Caco-2 (cell line): ENCODE measurements at regions not wholly inside any gene's neighbourhood (a gene's known extent, or its start where the extent isn't known, plus 50 kb on each side); places are given as distances from the start of the nearest gene placed in this dataset.

Experiments
- BruUV-seq: library from RNA; stranded (reverse); fragments of 400-500 nt; replicated peaks from 2 replicates; lab custom pipeline; 2021; lab: Mats Ljungman, UMichigan
- CTCF ChIA-PET: fragments of 300-600 bp; sonication (Branson Sonifier 250); formaldehyde crosslinking; loops from one replicate; lab custom pipeline; 2022; ENCODE audit warnings: antibody characterized with exemption; lab: Charles Lee
- POLR2A ChIA-PET: fragments of 300-600 bp; sonication (Branson Sonifier 250); formaldehyde crosslinking; loops from one replicate; lab custom pipeline; 2022; ENCODE audit warnings: antibody characterized with exemption; lab: Charles Lee
- DNase-seq, 2 experiments: peaks; one replicate each; pipeline versions ENCODE4 v3.0.0 to v3.0.0-alpha.2; 2020 to 2022
- H3K27me3 ChIP-seq: replicated peaks from 2 replicates; pipeline ENCODE4 v1.6.0; 2011; ENCODE audit warnings: low read length; ENCODE audit not compliant: control insufficient read depth, insufficient read depth
- H3K36me3 ChIP-seq: 2 replicates; pipeline ENCODE4 v1.5.1; 2011; ENCODE audit warnings: low read length; ENCODE audit not compliant: control insufficient read depth, insufficient read depth
- H3K4me1 ChIP-seq: fragments of 250-450 bp; sonication (Bioruptor Pico); 2 replicates; pipeline ENCODE4 v1.5.1; 2020; ENCODE audit warnings: mild to moderate bottlenecking
- H3K4me3 ChIP-seq: 2 replicates; pipeline ENCODE4 v1.5.1; 2011; ENCODE audit warnings: low read depth, mild to moderate bottlenecking, control low read depth, low read length
- H3K9me3 ChIP-seq: fragments of 250-450 bp; sonication (Bioruptor Pico); 2 replicates; pipeline ENCODE4 v1.5.1; 2020; ENCODE audit warnings: mild to moderate bottlenecking, moderate library complexity
- H3K27ac Mint-ChIP-seq: one replicate; pipeline ENCODE4 v1.8.0; 2022; ENCODE audit warnings: mixed read lengths; ENCODE audit not compliant: unreplicated experiment
- H3K27me3 Mint-ChIP-seq: one replicate; pipeline ENCODE4 v1.8.0; 2022; ENCODE audit warnings: mixed read lengths; ENCODE audit not compliant: insufficient read depth, unreplicated experiment
- H3K36me3 Mint-ChIP-seq: one replicate; pipeline ENCODE4 v1.8.0; 2022; ENCODE audit warnings: mild to moderate bottlenecking, mixed read lengths; ENCODE audit not compliant: insufficient read depth, unreplicated experiment
- H3K4me1 Mint-ChIP-seq: one replicate; pipeline ENCODE4 v1.8.0; 2022; ENCODE audit warnings: low read depth, mixed read lengths; ENCODE audit not compliant: unreplicated experiment
- H3K4me3 Mint-ChIP-seq: one replicate; pipeline ENCODE4 v1.8.0; 2022; ENCODE audit warnings: mild to moderate bottlenecking, moderate library complexity, mixed read lengths; ENCODE audit not compliant: unreplicated experiment
- H3K9me3 Mint-ChIP-seq: one replicate; pipeline ENCODE4 v1.8.0; 2022; ENCODE audit warnings: mixed read lengths; ENCODE audit not compliant: unreplicated experiment
- CTCF ChIP-seq, 2 experiments: fragments of 200-600 bp in 1 of 2; IDR thresholded peaks; 1 replicate in 1 of 2; 2 replicates in 1 of 2; pipeline versions ENCODE4 v1.5.1 to v1.8.0; 2011 to 2022; ENCODE audit warnings: antibody characterized with exemption in 1 of 2, control low read depth in 1 of 2, inconsistent platforms in 1 of 2, low read depth in 1 of 2, low read length in 1 of 2, mild to moderate bottlenecking in 1 of 2, moderate library complexity in 1 of 2; ENCODE audit not compliant: insufficient read depth in 1 of 2, severe bottlenecking in 1 of 2, unreplicated experiment in 1 of 2
- intact Hi-C: fragments of 100-400 bp; cut with micrococcal nuclease; formaldehyde crosslinking; loops from one replicate; pipeline ENCODE4 v1.10.0; 2022; ENCODE audit not compliant: unreplicated experiment

GRCh38 chr13:50422181-50423148, 407.2 kb downstream of the KCNRG start:
- H3K9me3 ChIP-seq: no peaks in the 10 kb centered on the region
- no peak for TF ChIP-seq CTCF (IDR thresholded peaks at IDR 0.05; ENCODE audit: insufficient read depth in 1 of 2, low read depth in 1 of 2, low read length in 1 of 2, severe bottlenecking in 1 of 2, unreplicated experiment in 1 of 2)
- CTCF ChIA-PET: no interaction called here
- POLR2A ChIA-PET: no interaction called here
- H3K4me1 ChIP-seq: no peaks in the 10 kb centered on the region
- H3K4me3 ChIP-seq: no peak overlapping the region
- Mint-ChIP-seq H3K4me3 (no peak overlapping the region), H3K4me1 (peaks cover 3% of the 10 kb centered on the region), H3K27me3 (no peaks in the 10 kb centered on the region), H3K36me3 (peaks cover 3% of the 10 kb centered on the region), H3K9me3 (no peaks in the 10 kb centered on the region), H3K27ac (no peak overlapping the region)
- H3K27me3 ChIP-seq: no peaks in the 10 kb centered on the region
- no TSS peak for BruUV-seq
- no peak for DNase-seq
- intact Hi-C loops: no loop called here
- no peaks in the 10 kb centered on the region for H3K36me3 ChIP-seq

- no peaks in the 10 kb centered on the region for H3K4me1 ChIP-seq
- TF ChIP-seq CTCF (IDR thresholded peaks at IDR 0.05; ENCODE audit: insufficient read depth in 1 of 2, low read depth in 1 of 2, low read length in 1 of 2, severe bottlenecking in 1 of 2, unreplicated experiment in 1 of 2): no peak
- H3K4me3 Mint-ChIP-seq: no peak overlapping the region
- no peak for DNase-seq
- CTCF ChIA-PET: no interaction called here
- H3K36me3 ChIP-seq: no peaks in the 10 kb centered on the region
- BruUV-seq: no TSS peak
- H3K4me1 Mint-ChIP-seq: no peaks in the 10 kb centered on the region
- no peaks in the 10 kb centered on the region for H3K27me3 Mint-ChIP-seq
- H3K27ac Mint-ChIP-seq: no peak overlapping the region
- no peaks in the 10 kb centered on the region for H3K36me3 Mint-ChIP-seq
- H3K9me3 Mint-ChIP-seq: no peaks in the 10 kb centered on the region
- H3K4me3 ChIP-seq: no peak overlapping the region
- POLR2A ChIA-PET: no interaction called here
- no peaks in the 10 kb centered on the region for H3K27me3 ChIP-seq
- no peaks in the 10 kb centered on the region for H3K9me3 ChIP-seq
- intact Hi-C loops: no loop called here
Measured at GRCh38 chr13:50424993-50425392, 409.7 kb downstream of the KCNRG start.

- ChIA-PET CTCF (no interaction called here), POLR2A (no interaction called here)
- H3K4me3 Mint-ChIP-seq: no peak overlapping the region
- H3K27me3 ChIP-seq: no peaks in the 10 kb centered on the region
- H3K27ac Mint-ChIP-seq: no peak overlapping the region
- H3K9me3 Mint-ChIP-seq: no peaks in the 10 kb centered on the region
- no TSS peak for BruUV-seq
- TF ChIP-seq CTCF (IDR thresholded peaks at IDR 0.05; ENCODE audit: insufficient read depth in 1 of 2, low read depth in 1 of 2, low read length in 1 of 2, severe bottlenecking in 1 of 2, unreplicated experiment in 1 of 2): no peak
- H3K9me3 ChIP-seq: no peaks in the 10 kb centered on the region
- H3K4me1 ChIP-seq: no peaks in the 10 kb centered on the region
- no peaks in the 10 kb centered on the region for H3K36me3 Mint-ChIP-seq
- intact Hi-C loops: no loop called here
- no peaks in the 10 kb centered on the region for H3K4me1 Mint-ChIP-seq
- DNase-seq: no peak
- no peaks in the 10 kb centered on the region for H3K27me3 Mint-ChIP-seq
- no peak overlapping the region for H3K4me3 ChIP-seq
- no peaks in the 10 kb centered on the region for H3K36me3 ChIP-seq
Measured at GRCh38 chr13:50425772-50426171, 410.5 kb downstream of the KCNRG start.
